Parathyroid adenoma (tissue), 2 donors: ENCODE measurements at regions not wholly inside any gene's neighbourhood (a gene's known extent, or its start where the extent isn't known, plus 50 kb on each side); places are given as distances from the start of the nearest gene placed in this dataset.

Experiments used
- H2AFZ ChIP-seq: fragments of 300-600 bp; sonication (generic); one replicate; pipeline ENCODE4 v1.7.0; 2017; ENCODE audit warnings: antibody characterized with exemption, mild to moderate bottlenecking
- H3K27ac ChIP-seq: fragments of 300-600 bp; sonication (generic); one replicate; pipeline ENCODE4 v1.7.0; 2017
- H3K27me3 ChIP-seq: fragments of 300-600 bp; sonication (generic); one replicate; pipeline ENCODE4 v1.7.0; 2017; ENCODE audit warnings: low read length; ENCODE audit not compliant: control insufficient read depth, insufficient read depth
- H3K36me3 ChIP-seq: fragments of 300-600 bp; sonication (generic); one replicate; pipeline ENCODE4 v1.7.0; 2017; ENCODE audit warnings: low read length; ENCODE audit not compliant: control insufficient read depth, insufficient read depth
- H3K4me1 ChIP-seq: fragments of 300-600 bp; sonication (generic); one replicate; pipeline ENCODE4 v1.7.0; 2017; ENCODE audit warnings: control low read depth
- H3K4me2 ChIP-seq: fragments of 300-600 bp; sonication (generic); one replicate; pipeline ENCODE4 v1.7.0; 2017; ENCODE audit warnings: low read length
- H3K4me3 ChIP-seq: fragments of 300-600 bp; sonication (generic); one replicate; pipeline ENCODE4 v1.7.0; 2017; ENCODE audit warnings: low read depth, low read length
- H3K79me2 ChIP-seq: fragments of 300-600 bp; sonication (generic); one replicate; pipeline ENCODE4 v1.7.0; 2017; ENCODE audit warnings: control low read depth
- H3K9ac ChIP-seq: fragments of 300-600 bp; sonication (generic); one replicate; pipeline ENCODE4 v1.7.0; 2017; ENCODE audit warnings: mild to moderate bottlenecking
- H3K9me3 ChIP-seq: fragments of 300-600 bp; sonication (generic); one replicate; pipeline ENCODE4 v1.7.0; 2017; ENCODE audit warnings: low read length; ENCODE audit not compliant: control insufficient read depth
- TF ChIP-seq, protein P1 (sequence below): fragments of 300-600 bp; sonication (generic); IDR thresholded peaks from one replicate; pipeline ENCODE4 v1.7.0; 2017; ENCODE audit warnings: antibody characterized with exemption, mild to moderate bottlenecking
- donor health status: primary hyperparathyroidism.

GRCh38 chr2:234763002-234763873 is 188.6 kb upstream of the SH3BP4 start:
- H3K79me2 ChIP-seq, result no peaks in the 10 kb centered on the region
- no peak overlapping the region for H3K9ac ChIP-seq
- H3K4me2 ChIP-seq, result no peak overlapping the region
- H3K27ac ChIP-seq, result no peak overlapping the region
- H3K4me1 ChIP-seq, result no peaks in the 10 kb centered on the region
- no peaks in the 10 kb centered on the region for H3K9me3 ChIP-seq
- H3K27me3 ChIP-seq, result no peaks in the 10 kb centered on the region
- H3K4me3 ChIP-seq, result no peak overlapping the region
- TF ChIP-seq, protein P1, sequence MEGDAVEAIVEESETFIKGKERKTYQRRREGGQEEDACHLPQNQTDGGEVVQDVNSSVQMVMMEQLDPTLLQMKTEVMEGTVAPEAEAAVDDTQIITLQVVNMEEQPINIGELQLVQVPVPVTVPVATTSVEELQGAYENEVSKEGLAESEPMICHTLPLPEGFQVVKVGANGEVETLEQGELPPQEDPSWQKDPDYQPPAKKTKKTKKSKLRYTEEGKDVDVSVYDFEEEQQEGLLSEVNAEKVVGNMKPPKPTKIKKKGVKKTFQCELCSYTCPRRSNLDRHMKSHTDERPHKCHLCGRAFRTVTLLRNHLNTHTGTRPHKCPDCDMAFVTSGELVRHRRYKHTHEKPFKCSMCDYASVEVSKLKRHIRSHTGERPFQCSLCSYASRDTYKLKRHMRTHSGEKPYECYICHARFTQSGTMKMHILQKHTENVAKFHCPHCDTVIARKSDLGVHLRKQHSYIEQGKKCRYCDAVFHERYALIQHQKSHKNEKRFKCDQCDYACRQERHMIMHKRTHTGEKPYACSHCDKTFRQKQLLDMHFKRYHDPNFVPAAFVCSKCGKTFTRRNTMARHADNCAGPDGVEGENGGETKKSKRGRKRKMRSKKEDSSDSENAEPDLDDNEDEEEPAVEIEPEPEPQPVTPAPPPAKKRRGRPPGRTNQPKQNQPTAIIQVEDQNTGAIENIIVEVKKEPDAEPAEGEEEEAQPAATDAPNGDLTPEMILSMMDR, result no peak
- H2AFZ ChIP-seq, result no peak overlapping the region
- no peaks in the 10 kb centered on the region for H3K36me3 ChIP-seq

DNA sequence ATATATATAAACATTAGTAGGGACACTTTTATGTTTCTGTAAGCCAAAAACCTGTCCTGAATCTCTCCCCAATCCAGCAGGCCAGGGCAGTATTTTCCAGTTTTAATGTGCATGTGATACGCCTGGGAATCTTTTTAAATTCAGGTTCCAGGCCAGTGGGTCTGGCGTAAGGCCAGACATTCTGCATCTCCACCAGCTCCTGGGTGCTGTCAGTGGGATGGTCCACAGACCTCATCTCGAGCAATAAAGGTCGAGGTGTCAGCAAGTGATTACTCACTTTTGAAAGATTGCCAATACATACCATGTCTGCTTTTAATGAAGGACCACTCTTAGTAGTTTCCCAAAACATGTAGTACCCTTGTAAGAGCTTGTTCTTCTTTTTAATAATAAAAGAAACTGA is 189.9 kb upstream of the SH3BP4 start:
- Histone ChIP-seq H3K27me3 (no peaks in the 10 kb centered on the region), H2AFZ (no peak overlapping the region), H3K4me1 (no peaks in the 10 kb centered on the region), H3K9me3 (no peaks in the 10 kb centered on the region), H3K4me3 (no peak overlapping the region), H3K9ac (no peak overlapping the region), H3K79me2 (no peaks in the 10 kb centered on the region), H3K36me3 (no peaks in the 10 kb centered on the region), H3K27ac (no peak overlapping the region), H3K4me2 (no peak overlapping the region)
- TF ChIP-seq, protein P1, result no peak

GRCh38 chr2:234754126-234754525 is 197.7 kb upstream of the SH3BP4 start:
- no peaks in the 10 kb centered on the region for H3K4me1 ChIP-seq

GRCh38 chr2:234753701-234754100 is 198.1 kb upstream of the SH3BP4 start:
- no peak overlapping the region for H2AFZ ChIP-seq
- no peaks in the 10 kb centered on the region for H3K9me3 ChIP-seq
- TF ChIP-seq, protein P1, result no peak
- no peaks in the 10 kb centered on the region for H3K36me3 ChIP-seq
- no peaks in the 10 kb centered on the region for H3K4me1 ChIP-seq
- H3K79me2 ChIP-seq, result no peaks in the 10 kb centered on the region
- H3K4me2 ChIP-seq, result no peak overlapping the region
- H3K27me3 ChIP-seq, result no peaks in the 10 kb centered on the region
- no peak overlapping the region for H3K9ac ChIP-seq
- H3K4me3 ChIP-seq, result no peak overlapping the region
- no peak overlapping the region for H3K27ac ChIP-seq

More at GRCh38 chr2:234754126-234754525, 197.7 kb upstream of the SH3BP4 start:
- no peak overlapping the region for H2AFZ ChIP-seq
- TF ChIP-seq, protein P1, result no peak
- no peaks in the 10 kb centered on the region for H3K27me3 ChIP-seq
- H3K79me2 ChIP-seq, result no peaks in the 10 kb centered on the region
- no peak overlapping the region for H3K4me2 ChIP-seq
- no peak overlapping the region for H3K27ac ChIP-seq
- H3K4me3 ChIP-seq, result no peak overlapping the region
- H3K9me3 ChIP-seq, result no peaks in the 10 kb centered on the region
- no peaks in the 10 kb centered on the region for H3K36me3 ChIP-seq
- no peak overlapping the region for H3K9ac ChIP-seq

DNA sequence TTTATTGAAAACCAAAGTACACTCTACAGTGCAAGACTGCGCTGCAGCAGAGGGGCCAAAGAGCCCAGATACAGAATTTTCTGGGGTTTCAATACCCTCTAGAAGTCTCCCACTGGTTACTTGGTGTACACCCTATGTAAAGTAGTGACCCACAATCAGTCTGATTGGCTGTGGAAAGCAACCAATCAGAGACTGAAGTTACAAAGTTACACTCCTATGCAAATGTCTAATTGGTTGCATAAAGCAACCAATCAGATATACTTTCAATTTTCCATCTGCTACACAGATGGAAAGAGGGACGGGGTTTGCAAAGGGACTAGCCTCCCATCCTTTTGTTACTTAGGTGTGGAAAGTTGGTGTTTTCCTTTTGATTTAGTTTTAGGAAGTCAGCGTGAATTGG is 198.9 kb upstream of the SH3BP4 start:
- Histone ChIP-seq H3K4me3 (no peak overlapping the region), H3K9me3 (no peaks in the 10 kb centered on the region), H3K27me3 (no peaks in the 10 kb centered on the region), H3K27ac (no peak overlapping the region), H3K4me2 (no peak overlapping the region), H3K79me2 (no peaks in the 10 kb centered on the region), H3K4me1 (no peaks in the 10 kb centered on the region), H3K36me3 (no peaks in the 10 kb centered on the region), H3K9ac (no peak overlapping the region), H2AFZ (no peak overlapping the region)
- TF ChIP-seq, protein P1, result no peak
